HG03025 (cell line): ENCODE measurements at regions not wholly inside any gene's neighbourhood (a gene's known extent, or its start where the extent isn't known, plus 50 kb on each side); places are given as distances from the start of the nearest gene placed in this dataset.
"Not testable (repeated sequence)": the region's sequence is repeated elsewhere in the genome, so short reads cannot be mapped to it uniquely, and the experiment has no call there.

ENCODE experiments used
- ATAC-seq: cut with Tn5 transposase; IDR thresholded peaks from one replicate; pipeline ENCODE4 v1.9.1; 2021; ENCODE audit warnings: mild to moderate bottlenecking, moderate library complexity; ENCODE audit not compliant: unreplicated experiment, low FRiP score

DNA sequence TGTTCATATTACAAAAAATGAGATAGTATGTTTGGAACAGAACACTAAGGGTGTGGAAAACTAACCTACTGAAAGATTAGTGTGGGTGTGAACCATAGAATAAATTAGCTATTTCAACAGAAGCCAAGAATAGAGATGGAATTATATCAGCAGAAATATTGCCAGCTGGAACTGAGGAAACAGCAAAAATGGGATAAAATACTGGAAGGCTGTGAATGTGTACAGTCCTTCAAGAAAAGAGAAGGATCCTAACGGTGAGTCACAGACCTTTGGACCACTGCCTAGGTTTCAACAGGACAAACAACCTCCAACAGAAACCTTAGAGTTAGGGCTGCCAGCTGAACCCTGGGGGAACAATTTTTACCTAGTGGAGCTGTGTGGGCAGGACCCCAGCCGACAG, 395.0 kb downstream of the ZWINT start:
- ATAC-seq: no peak

DNA sequence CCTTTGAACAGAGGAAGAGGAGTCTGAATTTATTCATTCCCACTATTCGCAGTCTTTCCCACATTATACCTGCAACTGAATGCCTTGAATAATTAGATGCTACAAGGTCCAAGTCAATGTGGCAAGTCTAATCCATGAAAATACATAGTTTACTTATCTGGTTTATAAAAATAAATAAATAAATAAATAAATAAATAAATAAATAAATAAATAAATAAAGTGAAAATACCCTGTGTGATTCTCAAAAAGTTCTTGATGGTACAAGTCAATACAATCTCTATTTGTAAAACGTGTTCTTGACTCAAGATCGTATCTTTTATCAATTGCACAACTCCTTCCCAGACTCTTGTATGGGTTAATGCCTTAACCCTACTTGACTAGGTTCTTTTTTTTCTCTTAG, 417.7 kb downstream of the ZWINT start:
- ATAC-seq: no peak

- ATAC-seq: no peak
Measured at GRCh38 chr10:55929291-55929690, 431.8 kb downstream of the ZWINT start.

DNA sequence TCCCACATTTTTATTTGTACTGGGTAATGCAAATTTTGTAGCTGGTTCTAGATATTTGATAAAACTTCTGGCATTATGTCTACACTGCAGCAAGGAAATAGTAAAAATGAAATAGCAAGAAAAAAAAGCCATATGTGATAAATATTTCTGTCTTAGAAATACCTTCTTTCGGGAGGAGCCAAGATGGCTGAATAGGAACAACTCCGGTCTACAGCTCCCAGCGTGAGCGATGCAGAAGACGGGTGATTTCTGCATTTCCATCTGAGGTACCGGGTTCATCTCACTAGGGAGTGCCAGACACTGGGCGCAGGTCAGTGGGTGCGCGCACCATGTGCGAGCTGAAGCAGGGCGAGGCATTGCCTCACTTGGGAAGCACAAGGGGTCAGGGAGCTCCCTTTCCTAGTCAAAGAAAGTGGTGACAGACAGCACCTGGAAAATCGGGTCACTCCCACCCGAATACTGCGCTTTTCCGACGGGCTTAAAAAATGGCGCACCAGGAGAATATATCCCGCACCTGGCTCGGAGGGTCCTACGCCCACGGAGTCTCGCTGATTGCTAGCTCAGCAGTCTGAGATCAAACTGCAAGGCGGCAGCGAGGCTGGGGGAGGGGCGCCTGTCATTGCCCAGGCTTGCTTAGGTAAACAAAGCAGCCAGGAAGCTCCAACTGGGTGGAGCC, 461.4 kb downstream of the ZWINT start:
- not testable (repeated sequence) for ATAC-seq

GRCh38 chr10:55897490-55897921, 463.6 kb downstream of the ZWINT start:
- no peak for ATAC-seq

DNA sequence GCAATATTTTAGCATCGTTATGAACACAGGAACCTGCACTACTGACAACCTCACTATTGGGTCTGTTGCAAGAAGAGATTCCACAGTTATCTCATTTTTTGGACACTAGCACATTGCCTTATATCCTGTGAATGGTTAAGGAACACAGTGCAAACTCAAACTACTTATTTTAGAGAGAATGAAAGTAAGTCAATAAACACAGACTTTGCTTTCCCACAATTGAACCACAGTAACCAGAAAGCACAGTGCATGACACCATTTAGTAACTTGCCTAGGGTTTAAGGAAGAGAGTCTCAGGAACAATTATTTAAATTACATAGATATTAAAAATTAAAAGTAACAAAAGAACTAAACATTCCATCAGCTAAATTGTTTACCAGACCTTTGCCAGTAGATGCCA, 468.8 kb downstream of the ZWINT start:
- ATAC-seq: no peak

DNA sequence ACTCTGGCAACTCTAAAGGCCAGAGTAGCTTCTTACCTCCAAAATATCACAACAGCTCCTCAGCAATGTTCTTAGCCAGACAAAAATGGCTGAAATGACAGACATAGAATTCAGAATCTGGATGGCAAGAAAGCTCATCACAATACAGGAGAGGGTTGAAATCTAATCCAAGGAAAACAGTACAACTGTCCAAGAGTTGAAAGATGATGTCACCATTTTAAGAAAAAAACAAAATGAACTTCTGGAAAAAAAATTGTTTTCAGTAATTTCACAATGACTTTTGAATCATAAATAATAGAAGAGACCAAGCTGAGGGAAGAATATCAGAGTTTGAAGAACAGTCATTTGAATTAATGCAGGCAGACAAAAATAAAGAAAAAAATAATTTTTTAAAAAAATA, 479.5 kb downstream of the ZWINT start:
- ATAC-seq: no peak

GRCh38 chr10:55873485-55873884, 487.6 kb downstream of the ZWINT start:
- no peak for ATAC-seq

GRCh38 chr10:55870186-55870585, 490.9 kb downstream of the ZWINT start:
- no peak for ATAC-seq

DNA sequence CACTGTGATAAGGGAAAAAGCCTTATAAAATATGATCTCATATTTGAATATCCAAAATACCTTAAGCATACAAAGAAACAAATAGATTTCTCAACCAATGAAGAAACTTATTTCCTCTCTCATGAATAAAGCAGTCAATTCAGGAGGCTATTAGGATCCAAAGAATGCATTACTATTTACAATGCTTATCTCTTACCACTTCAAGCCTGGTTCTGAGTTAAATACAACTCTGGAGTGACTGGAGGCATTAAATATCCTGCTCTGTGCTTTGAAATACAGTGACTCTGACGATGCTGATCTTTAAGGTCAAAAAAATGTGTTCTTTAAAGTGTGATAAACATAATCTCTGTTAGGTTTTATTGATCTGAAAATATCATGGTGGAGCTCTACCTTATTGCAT, 493.2 kb downstream of the ZWINT start:
- ATAC-seq: no peak

GRCh38 chr10:55858730-55859129, 502.3 kb downstream of the ZWINT start:
- ATAC-seq: no peak

DNA sequence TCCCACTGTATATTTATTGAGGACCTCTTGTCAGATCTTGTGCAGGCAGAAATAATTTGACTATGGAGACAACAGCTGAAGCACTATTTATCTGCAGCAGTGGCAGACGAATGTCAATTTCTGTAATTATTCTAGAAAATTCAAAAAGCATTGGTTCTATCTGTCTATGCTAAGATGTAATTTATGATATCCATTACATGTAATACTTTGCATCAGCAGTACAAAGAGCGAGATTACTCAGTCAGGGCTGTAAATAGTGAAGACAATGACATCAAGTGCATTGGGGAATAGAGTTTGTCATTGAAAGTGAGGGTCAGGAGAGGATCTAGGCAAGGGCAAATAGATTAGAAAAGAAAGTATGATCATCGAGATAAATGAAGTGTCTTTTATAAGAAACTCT, 508.2 kb downstream of the ZWINT start:
- ATAC-seq: no peak

DNA sequence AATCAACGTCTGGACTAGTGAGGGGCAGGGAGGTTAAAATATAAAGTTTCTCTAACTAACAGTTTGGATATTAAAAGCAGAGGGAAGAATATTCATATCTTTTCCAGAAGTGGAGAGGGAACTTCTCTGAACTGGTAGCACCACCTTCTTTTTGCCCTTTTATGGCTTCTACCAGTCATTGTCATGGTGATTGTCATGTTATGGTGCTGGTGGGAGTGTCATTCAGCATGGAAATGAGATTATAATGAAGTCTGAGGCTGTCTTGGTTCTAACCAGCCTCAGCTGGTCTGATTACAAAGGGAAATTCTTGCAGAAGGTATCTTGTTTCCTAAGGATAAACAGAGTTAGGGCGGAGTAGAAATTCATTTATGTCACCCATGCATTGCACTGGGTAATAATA, 523.8 kb downstream of the ZWINT start:
- ATAC-seq: no peak

- no peak for ATAC-seq
Measured at GRCh38 chr10:55822096-55822495, 539.0 kb downstream of the ZWINT start.

- no peak for ATAC-seq
Measured at GRCh38 chr10:55820478-55820877, 540.6 kb downstream of the ZWINT start.

- no peak for ATAC-seq
Measured at GRCh38 chr10:55820071-55820470, 541.0 kb downstream of the ZWINT start.

DNA sequence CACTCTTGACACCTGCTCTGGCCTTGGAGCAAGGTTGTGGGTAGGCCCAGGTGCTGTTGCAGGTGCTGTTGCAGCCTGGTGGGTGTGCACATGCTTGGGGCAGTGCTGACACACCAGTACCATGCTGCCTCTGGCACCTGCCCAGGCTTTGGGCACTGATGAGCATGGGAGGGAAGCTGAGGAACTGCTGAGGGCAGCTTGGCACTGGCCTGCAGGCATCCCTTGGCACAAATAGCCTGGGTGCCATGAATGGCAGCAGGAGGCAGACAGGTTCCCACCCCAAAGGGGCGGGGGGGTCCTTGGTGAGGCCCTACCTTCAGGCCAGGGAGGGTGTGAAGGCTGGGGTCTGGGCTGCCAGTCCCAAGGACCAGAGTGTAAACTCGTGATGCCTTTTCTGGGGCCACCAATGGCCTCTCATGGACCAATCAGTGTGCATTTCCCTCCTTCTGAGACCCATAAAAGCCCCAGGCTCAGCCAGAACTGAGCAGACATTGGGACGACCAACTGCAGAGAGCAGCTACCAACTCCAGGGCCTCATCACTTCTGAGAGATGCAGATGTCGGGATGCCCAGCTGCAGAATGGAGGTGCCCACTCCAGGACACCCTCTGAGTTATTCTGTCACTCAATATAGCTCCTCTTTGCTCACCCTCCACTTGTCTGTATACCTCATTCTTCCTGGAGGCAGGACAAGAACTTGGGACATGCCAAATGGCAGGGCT, 547.4 kb downstream of the ZWINT start:
- ATAC-seq: no peak

- ATAC-seq: no peak
Measured at GRCh38 chr10:55803055-55803454, 558.0 kb downstream of the ZWINT start.

GRCh38 chr10:55801353-55801661, 559.8 kb downstream of the ZWINT start:
- ATAC-seq: no peak

GRCh38 chr10:55800602-55801352, 560.3 kb downstream of the ZWINT start:
- no peak for ATAC-seq

DNA sequence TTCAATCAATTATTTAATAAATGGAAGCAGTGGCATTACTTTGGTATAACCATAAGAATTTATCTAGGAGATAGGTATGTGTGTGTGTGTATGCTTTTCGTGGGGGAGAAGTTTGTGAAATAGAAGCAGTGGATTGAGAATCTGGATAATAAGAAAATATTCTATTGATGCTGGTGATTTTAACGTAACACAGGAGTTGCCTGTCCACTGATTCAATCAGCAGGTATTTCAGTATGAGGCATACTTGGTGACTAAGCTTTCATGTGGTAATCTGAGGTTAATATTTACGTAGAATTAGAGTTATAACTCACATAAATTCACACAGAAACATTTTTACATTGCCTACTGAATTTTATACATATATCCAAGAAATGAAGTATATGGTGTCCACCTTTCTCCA, 568.0 kb downstream of the ZWINT start:
- no peak for ATAC-seq

- not testable (repeated sequence) for ATAC-seq
Measured at GRCh38 chr10:55790276-55790675, 570.8 kb downstream of the ZWINT start.
